K562 (cell line): ENCODE measurements at regions not wholly inside any gene's neighbourhood (a gene's known extent, or its start where the extent isn't known, plus 50 kb on each side); places are given as distances from the start of the nearest gene placed in this dataset.

Source experiments
- CTCF ChIP-seq, 3 experiments: IDR thresholded peaks in 2 of 3; conservative IDR thresholded peaks in 1 of 3; 2 replicates each; pipeline ENCODE4 v1.5.1; 2011 to 2012; ENCODE audit warnings: low read length in 3 of 3, mild to moderate bottlenecking in 3 of 3, control low read depth in 2 of 3, improper control_type of control experiment in 1 of 3, inconsistent platforms in 1 of 3, low read depth in 1 of 3, mixed read lengths in 1 of 3, moderate library complexity in 1 of 3; ENCODE audit not compliant: insufficient read depth in 2 of 3
- FOS ChIP-seq: IDR thresholded peaks from 3 replicates; pipeline ENCODE4 v1.6.1; 2011; ENCODE audit not compliant: insufficient read length; ENCODE audit errors: extremely low read depth
- HNRNPL ChIP-seq: fragments of 200-400 bp; formaldehyde crosslinking; IDR thresholded peaks from 2 replicates; pipeline ENCODE4 v1.6.1; 2017; ENCODE audit warnings: low read depth, mild to moderate bottlenecking, low read length
- MAFK ChIP-seq: IDR thresholded peaks from 2 replicates; pipeline ENCODE4 v1.6.1; 2011; ENCODE audit warnings: low read length, improper control_type of control experiment
- NEUROD1 ChIP-seq: fragments of 150-350 bp; IDR thresholded peaks from 2 replicates; pipeline ENCODE4 v1.6.1; 2014; ENCODE audit warnings: borderline replicate concordance, low read length, low read depth; ENCODE audit not compliant: partially characterized antibody
- NR0B1 ChIP-seq: fragments of 450-650 bp; IDR thresholded peaks from one replicate; pipeline ENCODE4 v1.6.1; 2018; ENCODE audit warnings: mild to moderate bottlenecking, moderate library complexity; ENCODE audit not compliant: partially characterized antibody
- SAP30 ChIP-seq: fragments of 200-600 bp; sonication (generic); IDR thresholded peaks from 2 replicates; pipeline ENCODE4 v1.6.1; 2012; ENCODE audit warnings: borderline replicate concordance, low read depth, mild to moderate bottlenecking, moderate library complexity, low read length, control low read depth, inconsistent platforms; ENCODE audit not compliant: insufficient read depth, poor library complexity, severe bottlenecking
- THAP12 ChIP-seq: fragments of 250-450 bp; sonication (Bioruptor Pico); IDR thresholded peaks from 2 replicates; pipeline ENCODE4 v1.9.0; 2021; ENCODE audit warnings: mild to moderate bottlenecking, inconsistent platforms
- ZBTB7A ChIP-seq: IDR thresholded peaks from 2 replicates; pipeline ENCODE4 v1.6.1; 2011; ENCODE audit warnings: low read depth, mild to moderate bottlenecking, low read length, moderate library complexity, borderline replicate concordance; ENCODE audit not compliant: control insufficient read depth
- ZNF384 ChIP-seq: IDR thresholded peaks from 2 replicates; pipeline ENCODE4 v1.6.1; 2012; ENCODE audit warnings: low read depth, low read length, improper control_type of control experiment
- ZNF444 ChIP-seq: fragments of 250-450 bp; sonication (Bioruptor Pico); IDR thresholded peaks from 2 replicates; pipeline ENCODE4 v1.4.0; 2020; ENCODE audit warnings: mild to moderate bottlenecking, moderate library complexity
- TF ChIP-seq, protein P1 (sequence below): fragments of 150-350 bp; conservative IDR thresholded peaks from 2 replicates; pipeline ENCODE4 v1.6.1; 2014; ENCODE audit warnings: low read length

- TF ChIP-seq HNRNPL (no peak), THAP12 (CRISPR knock-in tag) (no peak), NEUROD1 (no peak), ZNF444 (CRISPR knock-in tag) (no peak), NR0B1 (no peak), SAP30 (no peak), MAFK (no peak), CTCF (IDR thresholded peaks at IDR 0.05 in 2 of 3, conservative IDR thresholded peaks at IDR 0.05 in 1 of 3; ENCODE audit: insufficient read depth in 2 of 3, low read depth in 1 of 3, low read length in 3 of 3) (no peak), FOS (no peak), ZBTB7A (no peak), ZNF384 (no peak)
- TF ChIP-seq, protein P1, sequence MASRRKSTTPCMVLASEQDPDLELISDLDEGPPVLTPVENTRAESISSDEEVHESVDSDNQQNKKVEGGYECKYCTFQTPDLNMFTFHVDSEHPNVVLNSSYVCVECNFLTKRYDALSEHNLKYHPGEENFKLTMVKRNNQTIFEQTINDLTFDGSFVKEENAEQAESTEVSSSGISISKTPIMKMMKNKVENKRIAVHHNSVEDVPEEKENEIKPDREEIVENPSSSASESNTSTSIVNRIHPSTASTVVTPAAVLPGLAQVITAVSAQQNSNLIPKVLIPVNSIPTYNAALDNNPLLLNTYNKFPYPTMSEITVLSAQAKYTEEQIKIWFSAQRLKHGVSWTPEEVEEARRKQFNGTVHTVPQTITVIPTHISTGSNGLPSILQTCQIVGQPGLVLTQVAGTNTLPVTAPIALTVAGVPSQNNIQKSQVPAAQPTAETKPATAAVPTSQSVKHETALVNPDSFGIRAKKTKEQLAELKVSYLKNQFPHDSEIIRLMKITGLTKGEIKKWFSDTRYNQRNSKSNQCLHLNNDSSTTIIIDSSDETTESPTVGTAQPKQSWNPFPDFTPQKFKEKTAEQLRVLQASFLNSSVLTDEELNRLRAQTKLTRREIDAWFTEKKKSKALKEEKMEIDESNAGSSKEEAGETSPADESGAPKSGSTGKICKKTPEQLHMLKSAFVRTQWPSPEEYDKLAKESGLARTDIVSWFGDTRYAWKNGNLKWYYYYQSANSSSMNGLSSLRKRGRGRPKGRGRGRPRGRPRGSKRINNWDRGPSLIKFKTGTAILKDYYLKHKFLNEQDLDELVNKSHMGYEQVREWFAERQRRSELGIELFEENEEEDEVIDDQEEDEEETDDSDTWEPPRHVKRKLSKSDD = no peak
Observed at GRCh38 chr4:168028970-168029597, 63.3 kb upstream of the ANXA10 start.
